ENCODE measurements at regions not wholly inside any gene's neighbourhood (a gene's known extent, or its start where the extent isn't known, plus 50 kb on each side); places are given as distances from the start of the nearest gene placed in this dataset.

DNA sequence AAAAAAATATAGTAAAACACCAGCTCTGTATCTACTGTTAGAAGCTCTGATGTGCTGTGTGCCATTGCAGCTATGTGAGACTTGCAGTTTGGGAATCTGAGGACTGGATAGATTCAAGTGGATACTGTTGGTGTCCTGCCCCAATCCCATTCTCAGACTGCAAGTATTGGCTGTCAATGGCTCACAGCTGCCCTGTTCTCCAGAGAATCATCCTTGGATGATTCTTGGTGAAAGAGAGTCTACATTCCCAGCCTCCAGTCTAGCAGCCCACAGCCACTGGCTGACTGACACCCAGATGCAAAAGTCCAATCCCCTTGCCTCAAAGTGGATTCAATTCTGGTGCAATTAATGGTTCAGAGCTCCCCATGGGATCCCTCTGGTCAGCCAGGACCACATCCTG is 206.1 kb upstream of the MTNR1B start:
- DNase-seq (no peak), ATAC-seq (no peak)
- peaks cover 4% of the 10 kb centered on the region for H3K4me1 Mint-ChIP-seq (ENCODE audit: low read depth)
- H3K27ac Mint-ChIP-seq: no peak overlapping the region
- CTCF ChIA-PET: no interaction called here
- H3K36me3 Mint-ChIP-seq (ENCODE audit: low read depth): no peaks in the 10 kb centered on the region
- POLR2A ChIA-PET: no interaction called here
- H3K27me3 Mint-ChIP-seq (ENCODE audit: low read depth): no peaks in the 10 kb centered on the region
- H3K4me3 Mint-ChIP-seq: no peak overlapping the region
- H3K9me3 Mint-ChIP-seq (ENCODE audit: insufficient read depth): no peaks in the 10 kb centered on the region

DNA sequence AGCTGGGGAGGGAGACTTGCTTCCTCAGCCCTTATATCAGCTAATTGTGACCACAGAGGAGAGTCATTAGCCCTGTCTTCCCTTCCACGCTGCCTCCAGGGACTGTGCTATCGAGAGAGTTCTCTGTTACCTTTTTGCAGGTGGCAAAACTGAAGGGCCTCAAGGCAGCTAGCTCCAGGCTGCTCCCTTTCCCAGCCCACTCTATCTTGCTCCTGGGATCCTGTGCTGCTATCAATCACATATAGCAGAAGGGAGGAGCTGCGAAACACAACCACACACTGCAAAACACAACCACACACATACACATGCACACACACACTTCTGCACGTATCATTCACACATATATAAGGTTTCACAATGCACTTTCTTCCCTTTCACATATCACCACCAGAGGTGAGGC is 205.3 kb upstream of the MTNR1B start:
- no peak for ATAC-seq

DNA sequence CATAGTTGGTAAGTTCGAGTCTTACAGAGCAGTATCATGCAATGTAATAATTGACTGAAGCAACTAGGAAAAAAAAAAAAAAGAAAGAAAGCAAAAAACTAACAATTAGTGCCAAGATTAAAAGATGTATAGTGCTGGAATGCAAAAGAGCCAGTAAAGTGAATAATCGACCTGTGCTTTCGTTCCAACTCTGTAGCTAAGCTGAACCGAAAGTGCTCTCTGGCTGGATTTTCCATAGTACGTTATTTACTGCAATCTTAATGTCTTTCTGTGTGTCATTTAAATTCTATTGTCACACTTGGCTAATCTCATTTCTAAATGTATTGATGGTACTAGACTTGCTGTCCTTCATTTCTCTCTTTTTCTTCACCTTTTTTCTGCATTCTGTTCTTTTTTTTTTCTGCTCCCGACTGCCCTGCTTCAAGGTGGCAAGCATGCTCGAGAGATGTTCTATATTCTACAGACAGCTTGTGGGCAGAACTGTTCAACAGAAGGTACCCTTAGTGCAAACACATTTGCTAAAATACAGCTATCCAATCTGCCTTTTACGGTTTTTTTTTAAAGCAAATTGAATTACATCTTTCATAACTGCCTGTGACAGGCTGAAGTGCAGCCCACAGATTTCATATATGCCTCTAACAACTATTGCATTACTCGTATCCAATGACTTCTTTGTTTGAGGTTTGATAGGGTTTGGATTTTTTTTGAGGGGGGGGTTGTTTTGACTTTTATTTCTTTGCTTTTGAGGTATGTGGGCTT is 204.2 kb upstream of the MTNR1B start:
- peaks cover 4% of the 10 kb centered on the region for H3K4me1 Mint-ChIP-seq (ENCODE audit: low read depth)
- H3K27ac Mint-ChIP-seq: no peak overlapping the region
- no peak for ATAC-seq
- CTCF ChIA-PET: no interaction called here
- H3K27me3 Mint-ChIP-seq (ENCODE audit: low read depth): no peaks in the 10 kb centered on the region
- POLR2A ChIA-PET: no interaction called here
- no peaks in the 10 kb centered on the region for H3K9me3 Mint-ChIP-seq (ENCODE audit: insufficient read depth)
- H3K4me3 Mint-ChIP-seq: no peak overlapping the region
- H3K36me3 Mint-ChIP-seq (ENCODE audit: low read depth): no peaks in the 10 kb centered on the region
- DNase-seq: no peak

More for the DNA sequence above, 205.3 kb upstream of the MTNR1B start:
- ChIA-PET CTCF (no interaction called here), POLR2A (no interaction called here)
- no peak overlapping the region for H3K27ac Mint-ChIP-seq
- no peak for DNase-seq
- no peaks in the 10 kb centered on the region for H3K9me3 Mint-ChIP-seq (ENCODE audit: insufficient read depth)
- H3K4me1 Mint-ChIP-seq (ENCODE audit: low read depth): peaks cover 4% of the 10 kb centered on the region
- H3K27me3 Mint-ChIP-seq (ENCODE audit: low read depth): no peaks in the 10 kb centered on the region
- H3K4me3 Mint-ChIP-seq: no peak overlapping the region
- no peaks in the 10 kb centered on the region for H3K36me3 Mint-ChIP-seq (ENCODE audit: low read depth)

DNA sequence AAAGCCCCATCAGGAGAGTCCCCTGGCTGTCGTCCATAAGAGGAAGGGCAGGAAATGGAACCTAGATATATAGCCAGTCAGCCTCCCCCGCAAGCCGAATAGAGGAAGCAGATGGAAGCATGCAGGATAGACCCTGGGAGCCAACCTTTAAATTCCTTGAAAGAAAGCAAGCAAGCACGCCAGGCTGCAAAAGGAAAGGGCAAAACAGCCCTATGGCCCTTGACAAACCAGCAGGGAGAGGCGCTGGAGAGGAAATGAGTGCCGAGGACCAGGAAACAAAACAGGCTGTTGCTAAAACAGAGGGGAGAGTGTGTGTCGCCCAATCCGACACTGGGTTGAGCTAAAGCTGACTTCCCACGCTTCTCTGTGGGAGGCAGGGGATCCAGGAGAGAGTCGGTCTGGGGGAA is 203.5 kb upstream of the MTNR1B start:
- DNase-seq (no peak), ATAC-seq (no peak)
- Mint-ChIP-seq H3K36me3 (ENCODE audit: low read depth) (no peaks in the 10 kb centered on the region), H3K27ac (no peak overlapping the region), H3K27me3 (ENCODE audit: low read depth) (no peaks in the 10 kb centered on the region), H3K4me3 (no peak overlapping the region), H3K4me1 (ENCODE audit: low read depth) (peaks cover 4% of the 10 kb centered on the region), H3K9me3 (ENCODE audit: insufficient read depth) (no peaks in the 10 kb centered on the region)
- ChIA-PET CTCF (no interaction called here), POLR2A (no interaction called here)

DNA sequence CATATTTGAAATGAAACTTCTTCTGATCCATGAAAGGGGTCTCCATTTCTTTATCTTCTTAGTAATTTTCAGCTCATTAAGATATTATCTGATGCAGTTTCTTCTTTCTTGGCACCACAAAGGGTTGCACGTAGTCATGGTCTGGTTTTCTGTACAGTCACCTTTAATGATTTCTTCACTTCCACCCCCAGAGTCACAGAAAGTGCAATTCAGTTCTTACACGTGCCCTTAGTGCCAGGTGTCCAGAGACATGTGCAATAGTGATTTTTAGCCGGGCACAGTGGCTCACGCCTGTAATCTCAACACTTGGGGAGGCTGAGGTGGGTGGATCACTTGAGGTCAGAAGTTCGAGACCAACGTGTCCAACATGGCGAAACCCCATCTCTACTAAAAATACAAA is 202.8 kb upstream of the MTNR1B start:
- Mint-ChIP-seq H3K4me3 (no peak overlapping the region), H3K27me3 (ENCODE audit: low read depth) (no peaks in the 10 kb centered on the region), H3K36me3 (ENCODE audit: low read depth) (no peaks in the 10 kb centered on the region), H3K27ac (no peak overlapping the region), H3K9me3 (ENCODE audit: insufficient read depth) (no peaks in the 10 kb centered on the region), H3K4me1 (ENCODE audit: low read depth) (peaks cover 4% of the 10 kb centered on the region)
- CTCF ChIA-PET: no interaction called here
- ATAC-seq: no peak
- POLR2A ChIA-PET: no interaction called here
- no peak for DNase-seq

DNA sequence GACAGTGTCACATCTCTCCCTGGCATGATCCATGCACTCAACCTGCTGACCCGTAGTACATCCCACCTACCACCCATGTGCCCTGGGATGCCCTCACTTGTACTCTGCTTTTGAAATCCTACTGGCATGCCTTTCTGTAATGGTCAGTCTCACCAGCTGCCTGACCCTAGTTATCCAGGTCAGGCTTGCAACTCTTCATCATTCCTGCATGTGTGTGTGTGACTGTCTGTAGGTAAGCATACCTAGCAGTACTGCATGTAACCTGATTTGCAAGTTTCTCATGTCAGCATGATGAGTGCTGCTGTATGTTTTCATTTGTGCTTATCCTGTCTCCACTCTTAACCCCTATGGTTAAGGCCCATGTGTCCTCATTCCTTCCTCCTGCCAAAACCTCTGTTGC is 202.0 kb upstream of the MTNR1B start:
- Mint-ChIP-seq H3K36me3 (ENCODE audit: low read depth) (no peaks in the 10 kb centered on the region), H3K27me3 (ENCODE audit: low read depth) (no peaks in the 10 kb centered on the region), H3K9me3 (ENCODE audit: insufficient read depth) (no peaks in the 10 kb centered on the region), H3K27ac (no peak overlapping the region), H3K4me3 (no peak overlapping the region), H3K4me1 (ENCODE audit: low read depth) (peaks cover 4% of the 10 kb centered on the region)
- ATAC-seq (no peak), DNase-seq (no peak)
- ChIA-PET POLR2A (no interaction called here), CTCF (no interaction called here)

DNA sequence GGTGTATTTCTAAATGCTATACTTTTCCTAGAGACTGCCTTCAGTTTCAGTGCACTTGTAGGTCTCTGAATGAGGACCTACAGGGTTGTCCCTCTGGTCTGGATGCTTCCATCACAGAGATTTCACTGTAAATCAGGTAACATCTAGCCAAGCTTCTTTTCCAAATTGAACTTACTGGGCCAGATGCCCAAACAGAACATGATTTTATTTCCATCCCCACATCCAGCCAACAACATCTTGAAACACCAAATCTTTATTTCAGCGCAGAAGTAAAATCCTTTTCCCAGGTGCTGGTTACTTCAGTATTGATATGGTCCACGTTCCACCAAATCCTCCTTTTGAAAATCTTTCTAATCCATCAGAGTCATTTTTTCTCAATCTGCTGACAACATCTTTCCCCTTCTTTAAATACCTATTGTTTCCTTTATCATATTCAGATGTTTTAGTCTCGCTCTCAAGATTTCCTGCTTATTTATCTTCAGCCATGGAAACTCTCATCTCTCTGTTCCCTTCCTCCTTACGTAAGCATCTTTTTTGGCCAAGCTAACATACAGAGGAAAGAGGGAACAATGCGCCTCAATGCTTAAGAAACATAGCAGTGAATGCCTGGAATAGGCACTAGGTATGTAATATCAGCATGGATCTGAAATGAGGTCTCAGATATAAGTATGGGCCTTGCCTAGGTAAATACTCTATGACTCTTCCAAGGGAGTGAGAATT is 201.2 kb upstream of the MTNR1B start:
- H3K4me1 Mint-ChIP-seq (ENCODE audit: low read depth): peaks cover 4% of the 10 kb centered on the region
- DNase-seq: no peak
- no peaks in the 10 kb centered on the region for H3K27me3 Mint-ChIP-seq (ENCODE audit: low read depth)
- ATAC-seq: no peak
- H3K27ac Mint-ChIP-seq: no peak overlapping the region
- no peaks in the 10 kb centered on the region for H3K9me3 Mint-ChIP-seq (ENCODE audit: insufficient read depth)
- no peaks in the 10 kb centered on the region for H3K36me3 Mint-ChIP-seq (ENCODE audit: low read depth)
- no peak overlapping the region for H3K4me3 Mint-ChIP-seq
- CTCF ChIA-PET: interaction anchor here (0.9 kb wide), 1 partner anchor 12 kb away, joined by 3 read pairs; no protein-coding TSS in a partner anchor
- POLR2A ChIA-PET: no interaction called here

DNA sequence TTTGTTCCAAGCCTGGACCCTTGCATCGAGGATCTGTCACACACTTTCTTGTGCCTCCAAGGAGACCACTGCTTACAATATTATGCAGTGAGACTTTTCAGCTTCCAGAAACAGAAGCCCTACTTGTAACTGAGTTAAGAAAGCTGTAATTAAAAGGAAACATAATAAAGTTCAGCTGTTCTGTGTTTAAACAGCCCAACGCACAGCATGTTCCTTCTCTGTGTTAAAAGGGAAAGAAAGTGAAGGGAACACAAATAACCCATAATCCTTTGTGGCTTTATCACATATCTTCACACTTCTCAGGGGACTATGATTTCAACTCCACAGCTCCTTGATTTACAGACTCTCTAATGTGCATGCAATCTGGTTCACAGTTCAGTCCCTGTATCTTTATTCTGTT is 200.3 kb upstream of the MTNR1B start:
- H3K4me3 Mint-ChIP-seq: no peak overlapping the region
- ATAC-seq (no peak), DNase-seq (no peak)
- ChIA-PET CTCF (interaction anchor here (0.9 kb wide), 1 partner anchor 13 kb away, joined by 3 read pairs; no protein-coding TSS in a partner anchor), POLR2A (no interaction called here)
- H3K36me3 Mint-ChIP-seq (ENCODE audit: low read depth): no peaks in the 10 kb centered on the region
- H3K9me3 Mint-ChIP-seq (ENCODE audit: insufficient read depth): no peaks in the 10 kb centered on the region
- H3K27me3 Mint-ChIP-seq (ENCODE audit: low read depth): no peaks in the 10 kb centered on the region
- peaks cover 4% of the 10 kb centered on the region for H3K4me1 Mint-ChIP-seq (ENCODE audit: low read depth)
- no peak overlapping the region for H3K27ac Mint-ChIP-seq

DNA sequence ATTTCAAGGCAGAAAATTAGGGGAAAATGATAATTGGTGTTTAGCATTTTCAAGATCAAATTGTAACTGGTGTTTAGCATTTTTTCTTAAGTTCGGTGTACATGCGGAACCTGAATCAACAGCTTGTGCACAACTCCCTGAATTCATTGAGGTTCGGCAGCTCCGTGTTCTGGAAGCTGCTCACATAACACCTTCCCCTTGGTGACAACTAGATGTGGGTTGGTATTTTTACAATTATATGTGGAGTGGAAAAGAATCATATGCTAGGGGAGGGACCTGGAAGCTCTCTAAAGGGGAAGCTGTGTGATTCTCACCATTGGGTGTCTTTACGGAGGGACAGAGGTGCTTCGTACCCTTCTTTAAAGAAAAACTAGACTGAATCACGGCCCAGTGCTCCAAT is 199.0 kb upstream of the MTNR1B start:
- no peak overlapping the region for H3K4me3 Mint-ChIP-seq
- peaks cover 4% of the 10 kb centered on the region for H3K4me1 Mint-ChIP-seq (ENCODE audit: low read depth)
- CTCF ChIA-PET: no interaction called here
- no peaks in the 10 kb centered on the region for H3K9me3 Mint-ChIP-seq (ENCODE audit: insufficient read depth)
- no peak overlapping the region for H3K27ac Mint-ChIP-seq
- DNase-seq (no peak), ATAC-seq (no peak)
- POLR2A ChIA-PET: no interaction called here
- H3K36me3 Mint-ChIP-seq (ENCODE audit: low read depth): no peaks in the 10 kb centered on the region
- no peaks in the 10 kb centered on the region for H3K27me3 Mint-ChIP-seq (ENCODE audit: low read depth)

DNA sequence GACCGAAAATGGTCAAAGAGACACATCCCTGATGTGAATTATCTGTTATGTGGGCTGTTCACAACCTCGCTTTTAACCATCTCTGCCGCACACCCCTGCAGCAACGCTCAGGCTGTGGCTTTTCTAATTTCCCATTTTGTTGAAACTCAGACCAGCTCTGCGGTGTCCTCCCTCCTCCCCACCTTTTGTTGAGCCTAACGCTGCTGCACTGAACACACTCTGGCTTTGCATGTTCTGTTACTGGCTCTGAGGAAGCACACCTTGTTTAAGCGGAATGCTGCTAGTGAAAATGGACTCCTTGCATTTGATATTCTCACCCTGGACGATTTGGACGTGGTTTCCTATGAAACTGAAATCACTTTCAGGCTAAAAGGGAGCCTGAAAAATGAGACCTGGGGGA is 198.5 kb upstream of the MTNR1B start:
- POLR2A ChIA-PET: no interaction called here
- H3K36me3 Mint-ChIP-seq (ENCODE audit: low read depth): no peaks in the 10 kb centered on the region
- no peak overlapping the region for H3K27ac Mint-ChIP-seq
- H3K27me3 Mint-ChIP-seq (ENCODE audit: low read depth): no peaks in the 10 kb centered on the region
- no peak overlapping the region for H3K4me3 Mint-ChIP-seq
- DNase-seq (no peak), ATAC-seq (no peak)
- CTCF ChIA-PET: no interaction called here
- no peaks in the 10 kb centered on the region for H3K9me3 Mint-ChIP-seq (ENCODE audit: insufficient read depth)
- H3K4me1 Mint-ChIP-seq (ENCODE audit: low read depth): peaks cover under 1% of the 10 kb centered on the region

DNA sequence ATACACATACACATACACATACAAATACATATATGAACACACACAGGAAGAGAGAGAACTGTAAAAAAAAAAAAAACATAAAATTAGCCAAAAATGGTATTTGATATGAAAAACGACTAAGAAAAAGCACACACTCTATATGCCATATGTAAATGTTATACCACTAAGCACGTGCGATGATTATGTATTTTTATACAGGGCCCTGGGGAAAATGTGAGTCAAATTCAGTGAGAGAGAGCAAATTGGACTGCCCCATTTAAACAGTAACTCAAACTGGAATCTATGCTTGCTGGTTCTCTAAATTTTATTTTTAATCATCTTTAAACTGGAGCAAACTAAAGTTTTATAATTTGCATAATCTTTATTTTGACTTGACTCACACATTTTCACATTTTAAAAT is 197.8 kb upstream of the MTNR1B start:
- Mint-ChIP-seq H3K36me3 (ENCODE audit: low read depth) (no peaks in the 10 kb centered on the region), H3K4me1 (ENCODE audit: low read depth) (no peaks in the 10 kb centered on the region), H3K27ac (no peak overlapping the region), H3K4me3 (no peak overlapping the region), H3K27me3 (ENCODE audit: low read depth) (no peaks in the 10 kb centered on the region), H3K9me3 (ENCODE audit: insufficient read depth) (no peaks in the 10 kb centered on the region)
- POLR2A ChIA-PET: no interaction called here
- CTCF ChIA-PET: no interaction called here
- ATAC-seq (no peak), DNase-seq (no peak)

DNA sequence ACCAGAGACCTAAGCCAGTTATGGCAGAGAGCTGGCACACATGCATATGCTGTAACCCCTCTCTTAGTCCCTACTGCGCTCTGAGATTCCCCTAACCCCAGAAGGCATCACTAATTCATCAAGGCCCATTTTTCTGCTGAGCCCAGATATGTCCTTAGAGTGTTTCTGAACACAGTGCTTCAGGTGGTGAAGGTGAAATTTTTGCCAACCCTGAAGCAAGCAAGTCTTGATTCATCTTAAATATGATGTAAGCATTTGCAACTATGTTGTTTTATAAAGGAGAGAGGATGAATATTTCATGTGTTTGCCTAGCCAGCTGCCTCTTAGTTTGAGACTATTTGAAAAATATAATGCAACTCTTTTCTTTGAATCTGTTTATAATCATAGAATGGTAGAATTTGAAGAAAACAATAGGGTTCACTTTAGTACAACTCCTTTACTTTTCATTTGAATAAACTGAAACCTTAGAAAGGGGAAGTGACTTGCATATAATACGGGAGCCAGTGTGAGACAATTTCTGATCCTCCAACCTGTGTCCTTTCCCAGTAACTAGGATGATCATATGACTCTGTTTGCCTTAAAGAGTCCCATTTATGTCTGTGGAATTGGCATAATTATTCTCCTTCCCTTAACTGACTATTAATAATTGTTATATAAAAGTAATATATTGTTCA is 194.3 kb upstream of the MTNR1B start:
- Mint-ChIP-seq H3K4me1 (ENCODE audit: low read depth) (no peaks in the 10 kb centered on the region), H3K9me3 (ENCODE audit: insufficient read depth) (no peaks in the 10 kb centered on the region), H3K36me3 (ENCODE audit: low read depth) (no peaks in the 10 kb centered on the region), H3K4me3 (no peak overlapping the region), H3K27ac (no peak overlapping the region), H3K27me3 (ENCODE audit: low read depth) (no peaks in the 10 kb centered on the region)
- DNase-seq (no peak), ATAC-seq (no peak)
- CTCF ChIA-PET: no interaction called here
- POLR2A ChIA-PET: no interaction called here

Data from activated CD8-positive, alpha-beta T cell treated with anti-CD3 and anti-CD28 coated beads, Interleukin-2, amount 10 ng/mL, durations not matched to agents 7 days and 5 days (primary cell).